GM19463 (cell line): ENCODE measurements at regions not wholly inside any gene's neighbourhood (a gene's known extent, or its start where the extent isn't known, plus 50 kb on each side); places are given as distances from the start of the nearest gene placed in this dataset.

Source experiments
- ATAC-seq: cut with Tn5 transposase; IDR thresholded peaks from one replicate; pipeline ENCODE4 v1.9.1; 2021; ENCODE audit warnings: mild to moderate bottlenecking, moderate library complexity; ENCODE audit not compliant: unreplicated experiment

- ATAC-seq, result no peak
Observed at GRCh38 chr3:194768586-194768985, 82.9 kb downstream of the FAM43A start.

DNA sequence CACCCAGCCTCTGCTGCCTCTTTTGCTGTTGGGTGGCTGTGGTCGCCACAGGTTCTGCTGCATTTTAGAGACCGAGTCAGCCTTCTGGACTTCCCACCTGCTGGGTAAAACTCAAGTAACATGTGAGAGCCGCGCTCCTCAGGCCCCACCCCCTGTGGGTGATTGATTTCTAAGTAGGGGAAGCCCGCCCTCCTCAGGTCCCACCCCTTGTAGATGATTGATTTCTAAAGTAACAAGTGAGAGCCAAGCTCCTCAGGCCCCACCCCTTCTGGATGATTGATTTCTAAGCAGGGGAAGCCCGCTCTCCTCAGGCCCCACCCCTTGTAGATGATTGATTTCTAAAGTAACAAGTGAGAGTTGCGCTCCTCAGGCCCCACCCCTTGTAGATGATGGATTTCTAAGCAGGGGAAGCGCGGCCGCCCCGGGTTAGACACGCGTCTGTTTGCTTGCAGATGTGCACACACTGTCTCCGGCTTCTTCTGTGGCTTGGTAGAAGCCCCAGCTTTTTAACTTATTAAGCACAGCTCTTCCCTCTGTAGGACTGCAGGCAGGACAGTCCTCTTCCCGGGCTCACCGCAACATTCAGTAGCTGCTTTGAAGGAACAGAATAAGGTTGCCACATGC is 83.4 kb downstream of the FAM43A start:
- ATAC-seq, result peak; percentile 95

DNA sequence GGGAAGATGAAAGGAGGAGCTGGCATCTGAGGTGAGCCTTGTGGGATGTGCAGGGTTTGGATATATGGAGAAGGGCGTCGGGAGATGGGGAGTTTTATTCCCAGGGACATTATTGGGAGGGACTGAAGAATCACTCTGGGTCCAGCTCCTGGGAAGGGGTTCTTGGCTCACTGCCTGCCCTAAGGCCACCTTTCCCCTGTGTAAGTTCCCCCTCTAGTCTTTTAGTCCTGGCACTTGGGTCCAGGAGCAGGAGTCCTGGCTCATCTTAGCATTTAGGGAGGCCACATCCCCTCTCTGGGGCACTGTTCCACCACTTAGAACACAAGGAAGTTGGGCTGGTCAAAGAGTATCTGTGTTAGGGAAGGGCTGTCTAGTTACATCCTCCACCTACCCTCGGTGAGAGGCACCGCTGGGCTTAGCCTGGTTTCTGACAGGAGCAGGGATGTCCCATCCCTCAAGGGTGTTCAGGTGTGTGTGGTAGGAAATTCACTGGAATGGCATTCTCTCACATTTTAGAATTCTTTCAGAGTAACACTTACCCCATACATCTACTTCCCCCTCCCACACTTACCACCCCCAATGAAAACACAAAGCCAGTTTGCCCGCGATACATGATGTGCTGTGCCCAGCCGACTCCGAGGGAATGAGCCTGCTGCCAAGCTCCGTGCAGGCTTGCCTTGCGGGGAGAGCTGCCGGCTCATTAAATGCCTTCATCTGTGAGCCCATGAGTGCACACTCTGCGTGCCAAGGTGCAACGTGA is 86.7 kb downstream of the FAM43A start:
- no peak for ATAC-seq

DNA sequence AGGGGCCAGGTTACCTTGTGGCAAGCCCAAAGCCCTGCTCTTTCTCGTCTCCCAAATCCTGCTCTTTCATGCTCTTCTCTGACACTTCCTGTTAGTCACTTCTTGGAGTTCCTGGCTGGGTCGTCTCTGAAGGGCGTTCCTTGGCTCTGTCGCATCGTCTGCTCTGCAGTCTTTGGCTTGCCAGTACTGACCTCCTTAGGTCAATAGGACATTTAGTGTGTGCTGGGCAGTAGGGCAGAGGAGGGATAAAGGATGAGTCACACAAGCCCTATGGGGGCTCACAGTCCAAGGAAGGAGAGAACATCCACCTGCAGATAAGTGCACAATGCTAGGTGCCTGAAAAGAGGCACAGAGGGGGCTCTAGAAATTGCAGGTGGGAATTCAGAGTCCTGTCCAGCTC is 87.5 kb downstream of the FAM43A start:
- ATAC-seq, result no peak

DNA sequence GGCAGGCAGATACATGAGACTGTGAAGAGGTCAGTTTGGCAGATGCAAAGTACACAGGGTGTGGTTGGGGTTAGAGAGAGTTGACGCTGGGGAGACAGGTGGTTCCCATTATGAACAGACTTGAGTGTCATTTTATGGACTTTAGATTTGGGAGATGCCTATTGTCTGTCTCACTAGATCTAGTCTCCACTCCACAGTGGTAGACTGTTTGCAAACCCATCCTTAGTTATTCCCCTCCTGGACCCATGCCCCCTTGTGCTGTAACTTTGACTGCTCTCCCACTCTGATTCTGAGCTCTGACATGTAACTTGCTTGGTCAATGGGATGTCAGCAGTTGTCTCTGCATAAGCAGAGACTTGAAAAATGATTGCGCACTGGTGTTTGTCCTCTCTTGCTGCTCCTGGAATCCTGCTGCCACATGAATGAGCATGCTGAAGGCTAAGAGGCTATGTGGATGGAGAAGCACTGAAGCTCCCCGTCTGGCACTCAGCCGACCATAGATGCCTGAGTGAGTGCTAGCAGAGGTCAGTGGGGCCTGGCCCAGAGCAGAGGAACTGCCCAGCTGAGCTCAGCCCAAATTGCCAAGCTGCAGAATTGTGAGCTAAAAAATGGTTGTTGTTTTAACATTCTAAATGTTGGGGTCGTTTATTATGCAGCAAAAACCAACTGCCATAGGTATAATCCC is 88.2 kb downstream of the FAM43A start:
- no peak for ATAC-seq

GRCh38 chr3:194775266-194775665 is 89.6 kb downstream of the FAM43A start:
- ATAC-seq, result no peak

DNA sequence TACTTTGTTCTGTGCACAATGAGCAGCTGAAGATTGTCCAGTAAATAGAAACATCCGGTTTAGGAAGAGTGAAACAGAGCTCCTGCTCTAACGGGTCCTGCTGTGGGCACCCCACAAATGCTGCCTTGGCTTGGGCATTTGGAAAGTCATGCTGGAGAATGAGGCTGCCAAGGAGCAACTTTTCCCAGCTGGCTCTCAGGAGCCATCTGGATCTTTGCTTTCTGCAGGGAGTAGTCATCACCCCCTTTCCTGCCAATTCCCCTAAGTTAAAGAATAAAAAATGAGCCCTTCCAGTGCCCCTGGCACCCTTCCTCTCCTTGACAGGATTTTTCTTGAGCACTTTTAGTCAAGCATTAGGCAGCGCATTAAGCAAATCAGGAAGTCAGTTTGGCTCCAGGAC is 90.0 kb downstream of the FAM43A start:
- ATAC-seq, result no peak

DNA sequence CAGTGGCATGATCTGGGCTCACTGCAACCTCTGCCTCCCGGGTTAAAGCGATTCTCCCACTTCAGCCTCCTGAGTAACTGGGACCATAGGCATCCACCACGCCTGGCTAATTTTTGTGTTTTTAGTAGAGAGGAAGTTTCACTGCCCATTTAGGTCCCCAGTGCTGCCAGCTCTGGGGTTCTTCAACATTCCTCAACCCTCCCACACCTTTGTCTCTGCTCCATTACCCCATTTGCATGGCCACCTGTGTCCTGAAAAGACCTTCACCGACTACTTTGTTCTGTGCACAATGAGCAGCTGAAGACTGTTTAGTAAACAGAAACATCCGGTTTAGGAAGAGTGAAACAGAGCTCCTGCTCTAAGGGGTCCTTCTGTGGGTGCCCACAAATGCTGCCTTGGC is 92.0 kb downstream of the FAM43A start:
- no peak for ATAC-seq

DNA sequence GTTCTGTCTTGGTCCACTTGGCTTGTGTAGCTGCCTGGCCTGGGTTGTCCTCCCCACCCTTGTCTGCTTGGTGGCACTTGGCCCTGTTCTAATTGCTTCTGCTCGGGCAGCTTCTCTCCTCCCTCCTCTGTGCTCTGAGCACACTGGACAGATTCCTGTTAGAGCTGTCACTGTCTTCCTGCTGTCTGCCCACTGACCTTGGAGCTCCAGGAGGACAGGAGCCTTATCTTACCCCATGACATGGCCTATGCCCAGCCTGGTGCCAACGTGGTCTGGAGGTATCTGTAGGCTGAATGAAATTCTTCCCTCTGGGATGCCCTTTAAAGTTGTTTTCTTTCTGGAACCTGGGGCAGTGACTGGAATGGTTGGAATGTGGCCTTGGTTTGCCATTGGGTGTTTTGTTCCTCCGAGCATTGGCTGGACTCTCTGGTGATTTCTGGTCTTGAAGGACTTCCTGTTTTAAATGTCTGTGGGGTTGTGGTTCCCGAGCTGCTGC is 94.1 kb downstream of the FAM43A start:
- ATAC-seq, result no peak

DNA sequence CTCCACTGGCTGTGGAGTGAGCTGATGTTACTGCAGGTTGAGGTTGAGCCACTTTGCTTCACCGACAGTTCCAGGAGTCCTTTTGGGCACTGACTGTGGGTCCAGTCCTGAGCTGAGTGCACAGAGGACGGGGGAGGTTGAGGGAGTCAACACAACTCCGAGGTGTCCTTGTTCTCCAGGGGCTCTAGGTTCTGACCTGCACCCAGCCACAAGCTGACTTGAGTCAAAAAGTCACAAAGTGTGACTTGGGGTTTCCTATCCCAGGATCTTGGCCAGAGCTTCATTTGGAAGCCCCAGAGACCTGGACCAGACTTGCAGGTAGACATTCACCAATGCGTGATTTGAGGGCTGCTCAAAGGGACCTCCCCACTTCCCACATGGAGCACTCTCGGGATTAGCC is 95.0 kb downstream of the FAM43A start:
- no peak for ATAC-seq

GRCh38 chr3:194781617-194782016 is 95.9 kb downstream of the FAM43A start:
- no peak for ATAC-seq

GRCh38 chr3:194782698-194783404 is 97.2 kb downstream of the FAM43A start:
- no peak for ATAC-seq

- ATAC-seq, result no peak
Observed at GRCh38 chr3:194784361-194784760, 98.7 kb downstream of the FAM43A start.

- no peak for ATAC-seq
Observed at GRCh38 chr3:194785315-194785714, 99.6 kb downstream of the FAM43A start.

DNA sequence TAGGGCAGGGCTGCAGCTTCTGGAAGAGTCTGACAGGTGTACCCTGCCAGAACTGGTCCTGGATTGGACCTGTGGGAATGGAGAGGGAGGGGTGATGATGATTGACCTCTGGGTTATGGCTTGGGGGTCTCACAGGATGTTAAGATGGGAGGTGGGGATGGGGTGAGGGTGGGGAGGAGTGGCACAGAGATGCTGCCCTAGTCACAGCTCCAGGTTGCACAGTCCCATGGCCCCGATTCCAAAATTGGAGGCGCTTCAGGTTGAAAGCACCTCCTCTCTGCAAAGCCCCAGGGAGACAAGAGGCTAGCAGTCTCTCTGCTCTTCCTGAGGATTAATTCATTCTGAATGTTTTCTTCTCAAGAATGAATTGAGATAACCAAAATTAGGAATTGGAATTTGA is 101.4 kb downstream of the FAM43A start:
- no peak for ATAC-seq

DNA sequence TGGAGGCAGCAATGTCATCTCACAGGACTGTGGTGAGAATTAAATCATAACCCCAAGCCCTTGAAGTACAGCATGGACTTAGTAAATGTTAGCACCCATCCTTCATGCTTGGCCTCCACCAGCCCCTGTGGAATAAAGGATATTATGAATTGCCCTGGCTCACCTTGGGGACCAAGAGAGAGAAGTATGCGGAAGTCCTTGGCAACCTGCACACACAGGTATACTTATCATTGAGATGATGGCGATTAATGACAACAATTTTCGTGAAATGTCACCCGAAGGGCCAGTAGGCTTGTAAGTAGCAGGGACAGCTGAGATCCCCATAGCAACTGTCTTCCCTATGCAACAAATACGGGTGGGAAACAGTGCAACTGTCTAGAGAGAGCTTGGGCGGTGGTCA is 102.0 kb downstream of the FAM43A start:
- no peak for ATAC-seq

- ATAC-seq, result no peak
Observed at GRCh38 chr3:194792368-194792767, 106.7 kb downstream of the FAM43A start.

DNA sequence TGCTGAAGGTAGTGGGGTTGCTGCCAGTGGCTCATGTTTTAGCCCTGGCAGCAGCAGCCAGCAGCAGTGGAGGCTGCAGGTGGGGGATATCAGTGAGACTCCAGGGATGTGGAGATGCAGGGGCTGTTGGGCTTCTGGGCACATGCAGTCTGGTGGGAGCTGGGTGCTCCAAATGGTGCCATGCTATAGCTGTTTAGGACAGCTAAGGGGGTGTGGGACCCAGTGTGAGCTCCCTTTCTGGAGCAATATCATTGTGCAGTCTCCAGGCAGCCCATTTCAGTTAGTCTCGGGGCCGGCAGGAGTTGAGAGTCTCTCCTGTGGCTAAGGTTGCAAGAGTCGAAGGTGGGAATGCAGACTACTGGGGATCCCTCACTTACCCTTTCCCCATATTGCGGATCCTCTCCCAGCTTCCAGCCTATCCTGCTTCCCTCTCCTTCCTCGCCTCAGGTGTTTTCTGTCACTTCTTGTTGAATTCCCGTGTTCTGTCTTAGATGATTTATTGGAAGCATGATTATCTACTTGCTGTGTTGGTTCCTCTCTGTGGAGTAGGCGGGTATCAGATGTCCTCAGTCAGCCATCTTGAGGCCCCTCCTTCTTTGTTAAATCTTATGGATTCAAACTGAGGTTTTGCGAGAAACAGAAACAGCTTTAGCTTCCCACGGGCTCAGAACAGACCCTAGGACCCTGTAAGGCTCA is 112.0 kb downstream of the FAM43A start:
- ATAC-seq, result no peak

- no peak for ATAC-seq
Observed at GRCh38 chr3:194798486-194798885, 112.8 kb downstream of the FAM43A start.

DNA sequence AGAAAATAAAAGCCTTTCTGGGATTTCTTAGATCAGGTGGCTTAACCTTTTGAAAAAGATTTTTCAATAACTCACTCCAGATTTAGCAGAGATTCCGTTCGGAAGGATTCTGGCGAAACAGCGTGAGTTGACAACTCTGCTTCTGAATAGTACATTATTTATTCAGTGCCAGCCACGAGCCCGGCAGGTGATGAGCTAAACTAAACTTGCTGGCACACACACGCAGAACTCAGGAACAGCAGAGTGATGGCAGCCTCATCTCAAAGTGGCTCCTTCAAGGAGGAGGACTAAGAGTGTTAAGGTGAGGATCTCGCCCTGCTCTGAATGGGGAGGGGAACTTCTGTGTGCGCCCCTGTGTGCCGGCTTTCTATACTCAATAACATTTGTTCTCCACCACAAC is 114.3 kb downstream of the FAM43A start:
- no peak for ATAC-seq
